Ascending aorta (tissue), 2 donors: ENCODE measurements at regions not wholly inside any gene's neighbourhood (a gene's known extent, or its start where the extent isn't known, plus 50 kb on each side); places are given as distances from the start of the nearest gene placed in this dataset.
"Not testable (repeated sequence)": the region's sequence is repeated elsewhere in the genome, so short reads cannot be mapped to it uniquely, and the experiment has no call there.

Experiments
- DNase-seq, 2 donors: peaks; one replicate each; pipeline ENCODE4 v3.0.0-alpha.2; 2019; ENCODE audit warnings: low spot score in 2 of 2
- H3K27ac ChIP-seq, 2 donors: fragments of 200-600 bp; sonication (generic); one replicate each; pipeline ENCODE4 v1.5.1; 2016 to 2017; ENCODE audit warnings: mild to moderate bottlenecking in 1 of 2
- H3K27me3 ChIP-seq: fragments of 200-600 bp; sonication (generic); one replicate; pipeline ENCODE4 v1.5.1; 2017
- H3K36me3 ChIP-seq, 2 donors: fragments of 200-600 bp; sonication (generic); one replicate each; pipeline ENCODE4 v1.5.1; 2016
- H3K4me1 ChIP-seq, 2 donors: fragments of 200-600 bp; sonication (generic); one replicate each; pipeline ENCODE4 v1.5.1; 2016 to 2017; ENCODE audit warnings: mild to moderate bottlenecking in 1 of 2
- H3K4me3 ChIP-seq, 2 donors: fragments of 200-600 bp; sonication (generic); one replicate each; pipeline ENCODE4 v1.5.1; 2016 to 2017; ENCODE audit warnings: mild to moderate bottlenecking in 1 of 2
- H3K9me3 ChIP-seq, 2 donors: fragments of 200-600 bp; sonication (generic); one replicate each; pipeline ENCODE4 v1.5.1; 2016
- CTCF ChIP-seq, 3 experiments: fragments of 200-600 bp in 2 of 3; fragments of 450-650 bp in 1 of 3; sonication (generic) in 2 of 3; IDR thresholded peaks; one replicate each; pipeline ENCODE4 v1.5.1; 2016 to 2019; ENCODE audit warnings: antibody characterized with exemption in 3 of 3, mild to moderate bottlenecking in 1 of 3, moderate library complexity in 1 of 3
- intact Hi-C: fragments of 100-400 bp; cut with DNase I; formaldehyde crosslinking; loops from one replicate; pipeline ENCODE4 v1.15.1; 2023

- H3K27ac ChIP-seq = no peak overlapping the region
- DNase-seq = no peak
- H3K4me1 ChIP-seq = no peaks in the 10 kb centered on the region
- no peaks in the 10 kb centered on the region for H3K9me3 ChIP-seq
- H3K27me3 ChIP-seq = no peaks in the 10 kb centered on the region
- no peaks in the 10 kb centered on the region for H3K36me3 ChIP-seq
- no peak overlapping the region for H3K4me3 ChIP-seq
- intact Hi-C loops = no loop called here
- TF ChIP-seq CTCF (IDR thresholded peaks at IDR 0.05) = no peak
Observed at GRCh38 chr12:126982707-126983106, 1284.3 kb upstream of the TMEM132C start.

- DNase-seq, H3K36me3 ChIP-seq, H3K9me3 ChIP-seq, H3K27ac ChIP-seq, H3K4me1 ChIP-seq, intact Hi-C loops, H3K4me3 ChIP-seq, H3K27me3 ChIP-seq: not testable (repeated sequence)
Observed at GRCh38 chr12:126983735-126984134, 1283.2 kb upstream of the TMEM132C start.

DNA sequence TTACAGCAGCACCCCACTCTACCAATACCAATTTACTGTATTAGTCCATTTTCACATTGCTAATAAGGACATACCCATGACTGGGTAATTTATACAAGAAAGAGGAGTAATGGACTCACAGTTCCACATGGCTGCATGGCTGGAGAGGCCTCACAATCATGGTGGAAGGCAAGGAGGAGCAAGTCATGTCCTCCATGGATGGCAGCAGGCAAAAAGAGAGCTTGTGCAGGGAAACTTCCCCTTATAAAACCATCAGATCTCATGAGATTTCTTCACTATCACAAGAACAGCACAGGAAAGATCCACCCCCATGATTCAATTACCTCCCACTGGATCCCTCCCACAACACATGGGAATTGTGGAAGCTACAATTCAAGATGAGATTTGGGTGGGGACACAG is 1281.3 kb upstream of the TMEM132C start:
- H3K9me3 ChIP-seq, H3K4me1 ChIP-seq, intact Hi-C loops, H3K4me3 ChIP-seq, H3K27ac ChIP-seq, H3K36me3 ChIP-seq, DNase-seq, H3K27me3 ChIP-seq: not testable (repeated sequence)

GRCh38 chr12:126989532-126989931 is 1277.4 kb upstream of the TMEM132C start:
- Histone ChIP-seq H3K9me3 (no peaks in the 10 kb centered on the region), H3K36me3 (no peaks in the 10 kb centered on the region), H3K4me3 (no peak overlapping the region), H3K27me3 (no peaks in the 10 kb centered on the region), H3K4me1 (no peaks in the 10 kb centered on the region), H3K27ac (no peak overlapping the region)
- TF ChIP-seq CTCF (IDR thresholded peaks at IDR 0.05) = no peak
- no peak for DNase-seq
- intact Hi-C loops = no loop called here

GRCh38 chr12:126993898-126994297 is 1273.1 kb upstream of the TMEM132C start:
- no peaks in the 10 kb centered on the region for H3K27me3 ChIP-seq
- no peaks in the 10 kb centered on the region for H3K4me1 ChIP-seq
- no peak for DNase-seq
- H3K36me3 ChIP-seq = no peaks in the 10 kb centered on the region
- no peaks in the 10 kb centered on the region for H3K9me3 ChIP-seq
- H3K4me3 ChIP-seq = no peak overlapping the region
- intact Hi-C loops = no loop called here
- TF ChIP-seq CTCF (IDR thresholded peaks at IDR 0.05) = no peak
- no peak overlapping the region for H3K27ac ChIP-seq

GRCh38 chr12:126994599-126994998 is 1272.4 kb upstream of the TMEM132C start:
- H3K36me3 ChIP-seq = no peaks in the 10 kb centered on the region
- TF ChIP-seq CTCF (IDR thresholded peaks at IDR 0.05) = no peak
- no peaks in the 10 kb centered on the region for H3K4me1 ChIP-seq
- intact Hi-C loops = no loop called here
- no peaks in the 10 kb centered on the region for H3K27me3 ChIP-seq
- no peak overlapping the region for H3K4me3 ChIP-seq
- H3K9me3 ChIP-seq = no peaks in the 10 kb centered on the region
- no peak overlapping the region for H3K27ac ChIP-seq
- DNase-seq = no peak

DNA sequence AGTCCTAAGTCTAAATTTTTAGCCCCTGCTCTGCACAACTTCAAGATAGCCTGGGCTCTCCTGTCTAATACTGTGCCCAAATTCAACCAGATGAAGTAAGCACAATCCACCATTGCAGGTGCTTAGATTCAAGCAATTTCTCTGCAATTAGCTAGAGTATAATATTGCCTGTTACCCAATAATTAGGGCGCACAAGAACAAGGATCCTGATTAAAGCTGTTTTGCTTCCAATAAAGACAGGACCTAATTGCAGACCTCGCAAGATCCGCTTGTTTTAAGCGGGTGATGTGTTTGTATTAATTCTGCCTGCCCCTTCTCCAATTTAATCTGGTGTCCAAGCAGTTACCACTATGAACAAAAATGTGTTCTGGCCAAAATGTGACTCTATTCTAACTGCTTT is 1268.9 kb upstream of the TMEM132C start:
- no peaks in the 10 kb centered on the region for H3K9me3 ChIP-seq
- no peaks in the 10 kb centered on the region for H3K36me3 ChIP-seq
- no peaks in the 10 kb centered on the region for H3K4me1 ChIP-seq

More for the DNA sequence above, 1268.9 kb upstream of the TMEM132C start:
- TF ChIP-seq CTCF (IDR thresholded peaks at IDR 0.05) = no peak
- no peak overlapping the region for H3K27ac ChIP-seq
- no peaks in the 10 kb centered on the region for H3K27me3 ChIP-seq
- no peak for DNase-seq
- no peak overlapping the region for H3K4me3 ChIP-seq
- intact Hi-C loops = no loop called here
